ENCODE measurements at regions not wholly inside any gene's neighbourhood (a gene's known extent, or its start where the extent isn't known, plus 50 kb on each side); places are given as distances from the start of the nearest gene placed in this dataset.

- FAIRE-seq (no peak), DNase-seq (ENCODE audit: insufficient read length, low spot score) (no peak)
- TF ChIP-seq POLR2AphosphoS5 (IDR thresholded peaks at IDR 0.05; ENCODE audit: low read depth, low read length) (no peak), SPI1 (IDR thresholded peaks at IDR 0.05; ENCODE audit: low read depth, low read length) (no peak), POLR2A (IDR thresholded peaks at IDR 0.05; ENCODE audit: low read depth, low read length) (no peak), POU2F2 (IDR thresholded peaks at IDR 0.05; ENCODE audit: low read depth, low read length) (no peak), TAF1 (IDR thresholded peaks at IDR 0.05; ENCODE audit: low read depth, low read length) (no peak), PAX5 (IDR thresholded peaks at IDR 0.05; ENCODE audit: insufficient read depth, low read length, severe bottlenecking) (no peak)
These were observed 280.9 kb downstream of the LRIG3 start for GRCh38 chr12:58639318-58639934.

GRCh38 chr12:58640314-58640713 lies 280.0 kb downstream of the LRIG3 start:
- TF ChIP-seq POU2F2 (IDR thresholded peaks at IDR 0.05; ENCODE audit: low read depth, low read length) (no peak), TAF1 (IDR thresholded peaks at IDR 0.05; ENCODE audit: low read depth, low read length) (no peak), PAX5 (IDR thresholded peaks at IDR 0.05; ENCODE audit: insufficient read depth, low read length, severe bottlenecking) (no peak), POLR2AphosphoS5 (IDR thresholded peaks at IDR 0.05; ENCODE audit: low read depth, low read length) (no peak), POLR2A (IDR thresholded peaks at IDR 0.05; ENCODE audit: low read depth, low read length) (no peak), SPI1 (IDR thresholded peaks at IDR 0.05; ENCODE audit: low read depth, low read length) (no peak)
- no peak for FAIRE-seq
- DNase-seq (ENCODE audit: insufficient read length, low spot score): no peak

- no peak for FAIRE-seq
- DNase-seq (ENCODE audit: insufficient read length, low spot score): no peak
- TF ChIP-seq PAX5 (IDR thresholded peaks at IDR 0.05; ENCODE audit: insufficient read depth, low read length, severe bottlenecking) (no peak), TAF1 (IDR thresholded peaks at IDR 0.05; ENCODE audit: low read depth, low read length) (no peak), POLR2AphosphoS5 (IDR thresholded peaks at IDR 0.05; ENCODE audit: low read depth, low read length) (no peak), POU2F2 (IDR thresholded peaks at IDR 0.05; ENCODE audit: low read depth, low read length) (no peak), SPI1 (IDR thresholded peaks at IDR 0.05; ENCODE audit: low read depth, low read length) (no peak), POLR2A (IDR thresholded peaks at IDR 0.05; ENCODE audit: low read depth, low read length) (no peak)
These were observed 274.4 kb downstream of the LRIG3 start for GRCh38 chr12:58645946-58646345.

- DNase-seq (ENCODE audit: insufficient read length, low spot score) (no peak), FAIRE-seq (no peak)
- TF ChIP-seq POLR2AphosphoS5 (IDR thresholded peaks at IDR 0.05; ENCODE audit: low read depth, low read length) (no peak), PAX5 (IDR thresholded peaks at IDR 0.05; ENCODE audit: insufficient read depth, low read length, severe bottlenecking) (no peak), SPI1 (IDR thresholded peaks at IDR 0.05; ENCODE audit: low read depth, low read length) (no peak), POU2F2 (IDR thresholded peaks at IDR 0.05; ENCODE audit: low read depth, low read length) (no peak), POLR2A (IDR thresholded peaks at IDR 0.05; ENCODE audit: low read depth, low read length) (no peak), TAF1 (IDR thresholded peaks at IDR 0.05; ENCODE audit: low read depth, low read length) (no peak)
These were observed 272.8 kb downstream of the LRIG3 start for GRCh38 chr12:58647495-58647894.

- DNase-seq (ENCODE audit: insufficient read length, low spot score) (no peak), FAIRE-seq (no peak)
- TF ChIP-seq PAX5 (IDR thresholded peaks at IDR 0.05; ENCODE audit: insufficient read depth, low read length, severe bottlenecking) (no peak), SPI1 (IDR thresholded peaks at IDR 0.05; ENCODE audit: low read depth, low read length) (no peak), POLR2AphosphoS5 (IDR thresholded peaks at IDR 0.05; ENCODE audit: low read depth, low read length) (no peak), TAF1 (IDR thresholded peaks at IDR 0.05; ENCODE audit: low read depth, low read length) (no peak), POLR2A (IDR thresholded peaks at IDR 0.05; ENCODE audit: low read depth, low read length) (no peak), POU2F2 (IDR thresholded peaks at IDR 0.05; ENCODE audit: low read depth, low read length) (no peak)
These were observed 272.1 kb downstream of the LRIG3 start for GRCh38 chr12:58648176-58648575.

GRCh38 chr12:58651850-58652249 lies 268.5 kb downstream of the LRIG3 start:
- FAIRE-seq: no peak
- TF ChIP-seq POLR2AphosphoS5 (IDR thresholded peaks at IDR 0.05; ENCODE audit: low read depth, low read length) (no peak), POLR2A (IDR thresholded peaks at IDR 0.05; ENCODE audit: low read depth, low read length) (no peak), SPI1 (IDR thresholded peaks at IDR 0.05; ENCODE audit: low read depth, low read length) (no peak), TAF1 (IDR thresholded peaks at IDR 0.05; ENCODE audit: low read depth, low read length) (no peak), POU2F2 (IDR thresholded peaks at IDR 0.05; ENCODE audit: low read depth, low read length) (no peak), PAX5 (IDR thresholded peaks at IDR 0.05; ENCODE audit: insufficient read depth, low read length, severe bottlenecking) (no peak)

GRCh38 chr12:58654021-58654420 lies 266.3 kb downstream of the LRIG3 start:
- no peak for DNase-seq (ENCODE audit: insufficient read length, low spot score)
- no peak for FAIRE-seq
- TF ChIP-seq POLR2AphosphoS5 (IDR thresholded peaks at IDR 0.05; ENCODE audit: low read depth, low read length) (no peak), SPI1 (IDR thresholded peaks at IDR 0.05; ENCODE audit: low read depth, low read length) (no peak), POU2F2 (IDR thresholded peaks at IDR 0.05; ENCODE audit: low read depth, low read length) (no peak), PAX5 (IDR thresholded peaks at IDR 0.05; ENCODE audit: insufficient read depth, low read length, severe bottlenecking) (no peak), TAF1 (IDR thresholded peaks at IDR 0.05; ENCODE audit: low read depth, low read length) (no peak), POLR2A (IDR thresholded peaks at IDR 0.05; ENCODE audit: low read depth, low read length) (no peak)

More at GRCh38 chr12:58651850-58652249, 268.5 kb downstream of the LRIG3 start:
- no peak for DNase-seq (ENCODE audit: insufficient read length, low spot score)

GRCh38 chr12:58655375-58655774 lies 264.9 kb downstream of the LRIG3 start:
- TF ChIP-seq TAF1 (IDR thresholded peaks at IDR 0.05; ENCODE audit: low read depth, low read length) (no peak), POLR2AphosphoS5 (IDR thresholded peaks at IDR 0.05; ENCODE audit: low read depth, low read length) (no peak), SPI1 (IDR thresholded peaks at IDR 0.05; ENCODE audit: low read depth, low read length) (no peak), POLR2A (IDR thresholded peaks at IDR 0.05; ENCODE audit: low read depth, low read length) (no peak), PAX5 (IDR thresholded peaks at IDR 0.05; ENCODE audit: insufficient read depth, low read length, severe bottlenecking) (no peak)
- DNase-seq (ENCODE audit: insufficient read length, low spot score): no peak
- FAIRE-seq: no peak

GRCh38 chr12:58656254-58657009 lies 263.9 kb downstream of the LRIG3 start:
- TF ChIP-seq POLR2A (IDR thresholded peaks at IDR 0.05; ENCODE audit: low read depth, low read length) (no peak), POU2F2 (IDR thresholded peaks at IDR 0.05; ENCODE audit: low read depth, low read length) (no peak), TAF1 (IDR thresholded peaks at IDR 0.05; ENCODE audit: low read depth, low read length) (no peak), PAX5 (IDR thresholded peaks at IDR 0.05; ENCODE audit: insufficient read depth, low read length, severe bottlenecking) (no peak), SPI1 (IDR thresholded peaks at IDR 0.05; ENCODE audit: low read depth, low read length) (no peak), POLR2AphosphoS5 (IDR thresholded peaks at IDR 0.05; ENCODE audit: low read depth, low read length) (no peak)

More at GRCh38 chr12:58656254-58657009, 263.9 kb downstream of the LRIG3 start:
- DNase-seq (ENCODE audit: insufficient read length, low spot score) (no peak), FAIRE-seq (no peak)
